ENCODE measurements at regions not wholly inside any gene's neighbourhood (a gene's known extent, or its start where the extent isn't known, plus 50 kb on each side); places are given as distances from the start of the nearest gene placed in this dataset.

DNA sequence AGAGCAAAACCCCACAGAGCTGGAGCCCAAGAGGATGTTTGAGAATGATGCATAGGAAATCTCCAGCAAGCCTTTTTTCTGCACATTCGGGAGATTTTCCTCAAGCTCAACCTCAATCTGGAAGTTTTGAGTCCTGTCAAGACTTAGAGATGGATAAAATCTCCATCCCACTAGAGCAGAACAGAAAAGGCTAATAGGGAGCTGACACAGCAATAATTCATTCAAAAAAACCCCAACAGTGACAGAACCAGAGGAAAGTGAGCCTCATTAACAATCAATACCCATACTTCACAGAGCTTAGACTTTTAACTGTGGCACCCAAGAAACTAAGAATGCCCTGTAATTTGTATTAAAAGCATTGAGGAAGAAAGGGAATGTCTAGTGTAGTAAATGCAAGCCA lies 115.9 kb upstream of the BDNF start:
- Mint-ChIP-seq H3K4me1 (no peaks in the 10 kb centered on the region), H3K36me3 (ENCODE audit: low read depth) (no peaks in the 10 kb centered on the region), H3K27ac (no peak overlapping the region), H3K9me3 (no peaks in the 10 kb centered on the region), H3K27me3 (ENCODE audit: insufficient read depth, low read depth, poor library complexity) (no peaks in the 10 kb centered on the region), H3K4me3 (no peak overlapping the region)
- peaks cover 6% of the 10 kb centered on the region; the same call in 1 of the 2 replicates for H3K9me2 ChIP-seq (ENCODE audit: insufficient read depth)
- no peaks in the 10 kb centered on the region for H3K4me1 ChIP-seq (ENCODE audit: insufficient read depth)
- ATAC-seq (no peak), DNase-seq (ENCODE audit: low spot score) (no peak)
- H3K27me3 ChIP-seq (ENCODE audit: insufficient read depth) = no peaks in the 10 kb centered on the region
- no peak overlapping the region for H3K4me2 ChIP-seq
- H3K36me3 ChIP-seq (ENCODE audit: insufficient read depth) = no peaks in the 10 kb centered on the region
- H3F3A ChIP-seq (replicated peaks; ENCODE audit: low read depth) = no peaks in the 10 kb centered on the region
- H2AFZ ChIP-seq = peak overlapping the region; percentile 14; the same call in 1 of the 2 replicates
- TF ChIP-seq CREB1 (CRISPR knock-in tag; IDR thresholded peaks at IDR 0.05; ENCODE audit: low read depth) (no peak), ZNF331 (CRISPR knock-in tag; IDR thresholded peaks at IDR 0.05; ENCODE audit: low read depth) (no peak), EZH2phosphoT487 (IDR thresholded peaks at IDR 0.05; ENCODE audit: unreplicated experiment) (no peak)
- TF ChIP-seq, protein P1, sequence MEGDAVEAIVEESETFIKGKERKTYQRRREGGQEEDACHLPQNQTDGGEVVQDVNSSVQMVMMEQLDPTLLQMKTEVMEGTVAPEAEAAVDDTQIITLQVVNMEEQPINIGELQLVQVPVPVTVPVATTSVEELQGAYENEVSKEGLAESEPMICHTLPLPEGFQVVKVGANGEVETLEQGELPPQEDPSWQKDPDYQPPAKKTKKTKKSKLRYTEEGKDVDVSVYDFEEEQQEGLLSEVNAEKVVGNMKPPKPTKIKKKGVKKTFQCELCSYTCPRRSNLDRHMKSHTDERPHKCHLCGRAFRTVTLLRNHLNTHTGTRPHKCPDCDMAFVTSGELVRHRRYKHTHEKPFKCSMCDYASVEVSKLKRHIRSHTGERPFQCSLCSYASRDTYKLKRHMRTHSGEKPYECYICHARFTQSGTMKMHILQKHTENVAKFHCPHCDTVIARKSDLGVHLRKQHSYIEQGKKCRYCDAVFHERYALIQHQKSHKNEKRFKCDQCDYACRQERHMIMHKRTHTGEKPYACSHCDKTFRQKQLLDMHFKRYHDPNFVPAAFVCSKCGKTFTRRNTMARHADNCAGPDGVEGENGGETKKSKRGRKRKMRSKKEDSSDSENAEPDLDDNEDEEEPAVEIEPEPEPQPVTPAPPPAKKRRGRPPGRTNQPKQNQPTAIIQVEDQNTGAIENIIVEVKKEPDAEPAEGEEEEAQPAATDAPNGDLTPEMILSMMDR (conservative IDR thresholded peaks at IDR 0.05; ENCODE audit: low read depth in 2 of 2) = no peak
- TF ChIP-seq, protein P2, sequence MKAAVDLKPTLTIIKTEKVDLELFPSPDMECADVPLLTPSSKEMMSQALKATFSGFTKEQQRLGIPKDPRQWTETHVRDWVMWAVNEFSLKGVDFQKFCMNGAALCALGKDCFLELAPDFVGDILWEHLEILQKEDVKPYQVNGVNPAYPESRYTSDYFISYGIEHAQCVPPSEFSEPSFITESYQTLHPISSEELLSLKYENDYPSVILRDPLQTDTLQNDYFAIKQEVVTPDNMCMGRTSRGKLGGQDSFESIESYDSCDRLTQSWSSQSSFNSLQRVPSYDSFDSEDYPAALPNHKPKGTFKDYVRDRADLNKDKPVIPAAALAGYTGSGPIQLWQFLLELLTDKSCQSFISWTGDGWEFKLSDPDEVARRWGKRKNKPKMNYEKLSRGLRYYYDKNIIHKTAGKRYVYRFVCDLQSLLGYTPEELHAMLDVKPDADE (IDR thresholded peaks at IDR 0.05) = no peak
- TF ChIP-seq, protein P3, sequence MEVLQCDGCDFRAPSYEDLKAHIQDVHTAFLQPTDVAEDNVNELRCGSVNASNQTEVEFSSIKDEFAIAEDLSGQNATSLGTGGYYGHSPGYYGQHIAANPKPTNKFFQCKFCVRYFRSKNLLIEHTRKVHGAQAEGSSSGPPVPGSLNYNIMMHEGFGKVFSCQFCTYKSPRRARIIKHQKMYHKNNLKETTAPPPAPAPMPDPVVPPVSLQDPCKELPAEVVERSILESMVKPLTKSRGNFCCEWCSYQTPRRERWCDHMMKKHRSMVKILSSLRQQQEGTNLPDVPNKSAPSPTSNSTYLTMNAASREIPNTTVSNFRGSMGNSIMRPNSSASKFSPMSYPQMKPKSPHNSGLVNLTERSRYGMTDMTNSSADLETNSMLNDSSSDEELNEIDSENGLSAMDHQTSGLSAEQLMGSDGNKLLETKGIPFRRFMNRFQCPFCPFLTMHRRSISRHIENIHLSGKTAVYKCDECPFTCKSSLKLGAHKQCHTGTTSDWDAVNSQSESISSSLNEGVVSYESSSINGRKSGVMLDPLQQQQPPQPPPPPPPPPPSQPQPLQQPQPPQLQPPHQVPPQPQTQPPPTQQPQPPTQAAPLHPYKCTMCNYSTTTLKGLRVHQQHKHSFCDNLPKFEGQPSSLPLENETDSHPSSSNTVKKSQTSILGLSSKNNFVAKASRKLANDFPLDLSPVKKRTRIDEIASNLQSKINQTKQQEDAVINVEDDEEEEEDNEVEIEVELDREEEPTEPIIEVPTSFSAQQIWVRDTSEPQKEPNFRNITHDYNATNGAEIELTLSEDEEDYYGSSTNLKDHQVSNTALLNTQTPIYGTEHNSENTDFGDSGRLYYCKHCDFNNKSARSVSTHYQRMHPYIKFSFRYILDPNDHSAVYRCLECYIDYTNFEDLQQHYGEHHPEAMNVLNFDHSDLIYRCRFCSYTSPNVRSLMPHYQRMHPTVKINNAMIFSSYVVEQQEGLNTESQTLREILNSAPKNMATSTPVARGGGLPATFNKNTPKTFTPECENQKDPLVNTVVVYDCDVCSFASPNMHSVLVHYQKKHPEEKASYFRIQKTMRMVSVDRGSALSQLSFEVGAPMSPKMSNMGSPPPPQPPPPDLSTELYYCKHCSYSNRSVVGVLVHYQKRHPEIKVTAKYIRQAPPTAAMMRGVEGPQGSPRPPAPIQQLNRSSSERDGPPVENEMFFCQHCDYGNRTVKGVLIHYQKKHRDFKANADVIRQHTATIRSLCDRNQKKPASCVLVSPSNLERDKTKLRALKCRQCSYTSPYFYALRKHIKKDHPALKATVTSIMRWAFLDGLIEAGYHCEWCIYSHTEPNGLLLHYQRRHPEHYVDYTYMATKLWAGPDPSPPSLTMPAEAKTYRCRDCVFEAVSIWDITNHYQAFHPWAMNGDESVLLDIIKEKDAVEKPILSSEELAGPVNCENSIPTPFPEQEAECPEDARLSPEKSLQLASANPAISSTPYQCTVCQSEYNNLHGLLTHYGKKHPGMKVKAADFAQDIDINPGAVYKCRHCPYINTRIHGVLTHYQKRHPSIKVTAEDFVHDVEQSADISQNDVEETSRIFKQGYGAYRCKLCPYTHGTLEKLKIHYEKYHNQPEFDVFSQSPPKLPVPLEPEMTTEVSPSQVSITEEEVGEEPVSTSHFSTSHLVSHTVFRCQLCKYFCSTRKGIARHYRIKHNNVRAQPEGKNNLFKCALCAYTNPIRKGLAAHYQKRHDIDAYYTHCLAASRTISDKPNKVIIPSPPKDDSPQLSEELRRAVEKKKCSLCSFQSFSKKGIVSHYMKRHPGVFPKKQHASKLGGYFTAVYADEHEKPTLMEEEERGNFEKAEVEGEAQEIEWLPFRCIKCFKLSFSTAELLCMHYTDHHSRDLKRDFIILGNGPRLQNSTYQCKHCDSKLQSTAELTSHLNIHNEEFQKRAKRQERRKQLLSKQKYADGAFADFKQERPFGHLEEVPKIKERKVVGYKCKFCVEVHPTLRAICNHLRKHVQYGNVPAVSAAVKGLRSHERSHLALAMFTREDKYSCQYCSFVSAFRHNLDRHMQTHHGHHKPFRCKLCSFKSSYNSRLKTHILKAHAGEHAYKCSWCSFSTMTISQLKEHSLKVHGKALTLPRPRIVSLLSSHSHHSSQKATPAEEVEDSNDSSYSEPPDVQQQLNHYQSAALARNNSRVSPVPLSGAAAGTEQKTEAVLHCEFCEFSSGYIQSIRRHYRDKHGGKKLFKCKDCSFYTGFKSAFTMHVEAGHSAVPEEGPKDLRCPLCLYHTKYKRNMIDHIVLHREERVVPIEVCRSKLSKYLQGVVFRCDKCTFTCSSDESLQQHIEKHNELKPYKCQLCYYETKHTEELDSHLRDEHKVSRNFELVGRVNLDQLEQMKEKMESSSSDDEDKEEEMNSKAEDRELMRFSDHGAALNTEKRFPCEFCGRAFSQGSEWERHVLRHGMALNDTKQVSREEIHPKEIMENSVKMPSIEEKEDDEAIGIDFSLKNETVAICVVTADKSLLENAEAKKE (CRISPR knock-in tag; IDR thresholded peaks at IDR 0.05) = no peak
- H3K27ac ChIP-seq (ENCODE audit: low read depth) = no peak overlapping the region
- no peaks in the 10 kb centered on the region for H4K20me1 ChIP-seq (replicated peaks; ENCODE audit: insufficient read depth)
- no peak overlapping the region for H3K4me3 ChIP-seq
- H3K79me2 ChIP-seq (replicated peaks; ENCODE audit: insufficient read depth) = no peaks in the 10 kb centered on the region
